Femur (tissue), 1 donor: ENCODE measurements at regions not wholly inside any gene's neighbourhood (a gene's known extent, or its start where the extent isn't known, plus 50 kb on each side); places are given as distances from the start of the nearest gene placed in this dataset.
"Not testable (repeated sequence)": the region's sequence is repeated elsewhere in the genome, so short reads cannot be mapped to it uniquely, and the experiment has no call there.

Source experiments
- DNase-seq: peaks from one replicate; pipeline ENCODE4 v3.0.0-alpha.2; 2017

- no peak for DNase-seq
These were observed 178.0 kb upstream of the CAND1 start for GRCh38 chr12:67091204-67091603.

DNA sequence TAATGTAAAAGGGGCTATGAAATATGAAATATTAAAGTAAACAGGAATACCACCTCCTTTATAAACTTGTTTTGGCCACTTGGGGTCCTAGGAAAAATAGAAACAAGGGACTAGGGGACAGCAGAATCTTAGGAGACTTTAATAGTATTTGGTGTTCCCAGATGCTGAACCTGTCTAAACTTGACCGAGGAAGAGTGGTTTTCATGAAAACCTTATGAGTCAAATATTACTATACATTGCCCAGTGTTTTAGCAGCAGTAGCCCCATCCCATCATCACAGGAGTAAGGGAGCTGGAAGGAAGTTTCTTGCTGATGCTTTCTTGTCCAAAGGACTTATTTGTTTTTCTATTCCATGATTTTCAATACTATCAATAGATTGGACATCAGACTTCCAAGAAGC lies 177.5 kb upstream of the CAND1 start:
- no peak for DNase-seq

DNA sequence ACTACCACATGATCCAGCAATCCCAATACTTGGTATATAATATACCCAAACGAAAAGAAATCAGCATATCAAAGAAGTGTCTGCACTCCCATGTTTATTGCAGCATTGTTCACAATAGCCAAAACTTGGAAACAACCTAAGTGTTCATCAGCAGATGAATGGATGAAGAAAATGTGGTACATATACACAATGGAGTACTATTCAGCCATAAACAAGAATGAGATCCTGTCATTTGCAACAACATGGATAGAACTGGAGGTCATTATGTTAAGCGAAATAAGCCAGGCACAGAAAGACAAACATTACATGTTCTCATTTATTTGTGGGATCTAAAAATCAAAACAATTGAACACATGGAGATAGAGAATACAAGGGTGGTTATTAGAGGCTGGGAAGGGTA lies 176.2 kb upstream of the CAND1 start:
- DNase-seq, result not testable (repeated sequence)

- no peak for DNase-seq
These were observed 172.4 kb upstream of the CAND1 start for GRCh38 chr12:67096533-67097318.

DNA sequence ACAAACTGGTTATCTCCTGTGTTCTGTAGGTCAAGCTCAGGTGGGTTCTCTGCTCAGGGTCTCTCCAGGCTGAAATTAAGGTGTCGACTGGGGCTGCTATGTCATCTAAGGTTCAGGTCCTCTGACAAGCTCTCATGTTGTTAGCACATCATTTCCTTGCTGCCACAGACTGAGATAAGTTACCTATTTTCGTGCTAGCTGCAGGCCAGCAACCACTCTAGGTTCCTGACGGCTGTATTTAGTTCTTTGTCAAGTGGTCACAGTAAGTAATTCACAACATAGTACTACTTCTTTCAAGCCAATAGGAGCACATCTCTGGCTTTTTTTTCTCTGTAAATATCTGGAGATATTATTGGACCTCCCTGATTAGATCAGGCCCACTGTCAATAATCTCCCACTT lies 169.3 kb upstream of the CAND1 start:
- DNase-seq, result no peak

- no peak for DNase-seq
These were observed 165.6 kb upstream of the CAND1 start for GRCh38 chr12:67103521-67103920.

- DNase-seq, result no peak
These were observed 161.9 kb upstream of the CAND1 start for GRCh38 chr12:67107235-67107634.

- no peak for DNase-seq
These were observed 161.3 kb upstream of the CAND1 start for GRCh38 chr12:67107751-67108269.

GRCh38 chr12:67110345-67110744 lies 158.8 kb upstream of the CAND1 start:
- DNase-seq, result not testable (repeated sequence)

GRCh38 chr12:67111182-67111581 lies 158.0 kb upstream of the CAND1 start:
- no peak for DNase-seq

DNA sequence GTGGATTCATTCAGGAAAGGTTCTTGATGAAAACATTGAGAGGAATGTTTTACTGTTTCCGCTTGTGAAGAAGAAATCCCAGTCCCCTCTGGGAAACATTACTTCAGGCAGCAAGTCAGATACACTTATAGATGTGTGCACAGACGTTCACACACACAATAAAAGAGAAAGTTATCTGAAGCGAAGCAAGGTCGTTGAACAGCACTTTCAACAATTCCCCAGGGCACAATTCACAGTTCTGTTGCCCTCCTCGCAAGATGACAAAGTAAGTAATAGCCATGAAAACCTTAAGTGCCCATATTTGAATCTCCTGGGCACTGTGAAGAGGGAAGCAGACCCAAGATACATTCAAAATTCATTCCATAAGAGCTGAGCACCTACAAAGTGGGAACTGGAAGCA lies 156.6 kb upstream of the CAND1 start:
- no peak for DNase-seq

GRCh38 chr12:67116134-67116533 lies 153.0 kb upstream of the CAND1 start:
- DNase-seq, result no peak

- no peak for DNase-seq
These were observed 146.6 kb upstream of the CAND1 start for GRCh38 chr12:67122584-67122983.

GRCh38 chr12:67137256-67137655 lies 131.9 kb upstream of the CAND1 start:
- DNase-seq, result no peak

DNA sequence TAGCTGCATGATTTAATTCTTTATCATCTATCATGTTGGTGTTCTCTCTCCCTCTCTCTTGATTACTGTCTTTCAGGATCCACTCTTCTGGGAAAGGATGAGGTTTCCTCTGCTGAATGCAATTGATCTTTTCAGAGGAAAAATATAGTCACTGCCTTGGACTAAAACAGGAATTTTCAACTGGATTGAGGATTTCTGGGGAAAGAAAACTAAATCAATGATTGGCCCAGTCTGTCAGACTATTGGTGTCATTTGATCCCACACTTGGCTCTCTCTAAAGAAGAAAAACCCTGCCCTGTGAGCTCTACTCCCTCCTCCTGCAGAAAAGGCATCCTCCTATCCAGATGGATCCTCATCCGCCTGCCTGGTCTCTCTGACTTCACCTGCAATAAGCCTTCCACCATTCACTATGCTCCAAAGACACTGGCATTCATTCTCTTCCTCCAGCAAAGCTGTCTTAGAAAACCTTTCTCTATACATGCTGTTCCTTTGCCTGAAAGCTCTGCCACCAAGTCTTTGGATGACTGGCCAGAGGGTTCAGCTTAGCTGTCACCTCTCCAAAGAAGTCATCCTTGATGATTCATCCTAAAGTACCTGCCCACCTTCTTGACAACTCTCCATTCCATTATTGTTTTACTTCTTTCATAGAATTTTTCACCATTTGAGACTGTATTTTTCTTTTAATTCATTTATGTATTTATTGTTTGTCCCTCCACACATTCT lies 127.7 kb upstream of the CAND1 start:
- no peak for DNase-seq

DNA sequence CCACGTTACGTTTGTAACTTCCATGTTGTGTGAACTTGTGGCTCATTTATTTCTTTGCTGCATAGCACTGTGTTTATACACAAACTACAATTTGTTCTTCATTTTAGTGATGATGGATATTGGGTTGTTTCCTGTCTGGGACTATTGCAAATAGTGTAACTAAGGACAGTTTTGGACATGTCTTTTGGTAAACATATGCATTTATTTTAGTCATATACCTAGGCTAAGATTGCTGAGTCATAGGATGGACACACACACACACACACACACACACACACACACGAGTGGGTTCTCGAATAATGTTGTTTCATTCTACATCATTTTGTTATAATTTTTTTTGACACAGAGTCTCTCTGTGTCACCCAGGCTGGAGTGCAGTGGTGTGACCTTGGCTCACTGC lies 123.5 kb upstream of the CAND1 start:
- DNase-seq, result no peak

DNA sequence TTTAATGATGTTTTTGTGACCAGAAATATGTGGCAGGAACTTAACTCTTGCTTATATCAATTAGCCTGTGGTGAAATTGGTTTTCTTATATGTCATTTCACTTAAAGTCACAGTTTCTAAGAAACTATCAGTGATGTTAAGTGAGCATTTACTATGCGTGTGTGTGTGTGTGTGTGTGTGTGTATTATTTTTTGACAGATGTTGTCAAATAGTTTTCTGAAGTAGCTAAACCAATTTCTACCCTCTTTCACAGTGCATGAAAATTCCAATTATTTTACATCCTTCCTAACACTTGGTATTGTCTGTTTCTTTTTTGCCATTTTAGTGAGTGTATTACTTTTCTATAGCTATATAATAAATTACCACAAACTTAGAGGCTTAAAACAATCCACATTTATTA lies 122.1 kb upstream of the CAND1 start:
- no peak for DNase-seq

DNA sequence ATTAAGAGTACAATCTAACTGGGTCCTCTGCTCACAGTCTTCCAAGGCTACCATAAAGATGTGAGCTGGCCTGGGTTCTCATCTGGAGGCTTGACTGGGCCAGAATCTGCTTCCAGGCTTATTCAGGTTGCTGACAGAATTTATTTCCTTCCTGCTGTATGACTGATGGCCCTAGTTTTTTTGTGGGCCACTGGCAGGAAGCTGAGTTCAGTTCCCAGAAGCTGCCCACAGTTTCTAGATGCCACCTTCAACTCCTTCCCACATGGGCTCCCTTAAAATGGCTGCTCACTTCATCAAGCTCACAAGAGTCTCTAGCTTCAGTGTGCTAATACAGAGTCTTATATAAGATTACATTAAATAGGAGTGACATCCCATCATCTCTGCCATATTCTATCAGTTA lies 121.7 kb upstream of the CAND1 start:
- no peak for DNase-seq

DNA sequence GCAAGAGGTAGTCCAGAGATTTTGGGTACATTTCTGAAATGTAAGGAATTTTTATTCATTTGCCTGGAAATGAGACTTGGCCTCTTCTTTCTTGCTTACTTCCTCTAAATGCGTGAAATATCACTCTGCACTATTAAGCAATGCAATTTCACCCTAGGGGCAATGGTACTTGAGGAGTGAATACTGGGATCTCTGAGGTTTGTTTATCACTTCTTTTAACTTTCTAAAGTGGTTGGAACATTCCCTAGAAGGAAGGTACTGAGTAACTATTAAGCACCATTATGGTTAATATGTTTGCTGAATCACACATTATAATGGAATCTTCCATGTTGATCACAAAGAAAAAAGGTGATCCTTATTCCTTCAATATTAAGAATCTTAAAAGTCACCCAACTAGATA lies 120.9 kb upstream of the CAND1 start:
- no peak for DNase-seq

GRCh38 chr12:67151886-67152285 lies 117.3 kb upstream of the CAND1 start:
- no peak for DNase-seq

- no peak for DNase-seq
These were observed 116.7 kb upstream of the CAND1 start for GRCh38 chr12:67152451-67152850.

GRCh38 chr12:67154901-67155300 lies 114.3 kb upstream of the CAND1 start:
- DNase-seq, result no peak

- no peak for DNase-seq
These were observed 113.3 kb upstream of the CAND1 start for GRCh38 chr12:67155863-67156262.

DNA sequence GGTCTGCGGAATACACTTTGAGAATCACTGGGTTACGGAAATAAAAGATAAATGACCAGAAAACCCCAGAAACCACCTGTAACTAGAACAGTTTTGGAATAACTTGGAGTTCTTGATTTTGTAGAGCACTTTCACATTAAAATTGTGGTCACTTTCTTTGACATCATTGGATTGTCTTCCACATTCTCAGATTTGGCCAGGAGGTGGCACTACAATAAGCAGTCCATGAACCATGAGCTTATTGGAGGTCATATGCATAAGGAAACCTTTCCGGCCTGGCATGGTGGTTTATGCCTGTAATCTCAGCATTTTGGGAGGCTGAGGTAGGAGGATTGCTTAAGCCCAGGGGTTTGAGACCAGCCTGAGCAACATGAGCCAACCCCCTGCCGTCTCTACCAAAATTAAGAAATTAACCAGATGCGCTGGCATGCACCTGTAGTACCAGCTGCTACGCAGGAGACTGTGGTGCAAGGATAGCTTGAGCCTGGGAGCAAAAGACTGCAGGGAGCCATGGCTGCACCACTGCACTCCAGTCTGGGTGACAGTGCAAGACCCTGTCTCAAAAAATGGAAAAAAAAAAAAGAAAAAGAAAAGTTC lies 107.7 kb upstream of the CAND1 start:
- DNase-seq, result no peak
